HEK293 (cell line): ENCODE measurements at regions not wholly inside any gene's neighbourhood (a gene's known extent, or its start where the extent isn't known, plus 50 kb on each side); places are given as distances from the start of the nearest gene placed in this dataset.

ENCODE experiments used
- CTCF ChIA-PET: fragments of 350-600 bp; formaldehyde crosslinking; extraction: SDS; loops from one replicate; lab custom pipeline; 2021; ENCODE audit warnings: antibody characterized with exemption; lab: Yijun Ruan, JAX
- POLR2A ChIA-PET: fragments of 300-600 bp; formaldehyde crosslinking; extraction: SDS; loops from one replicate; lab custom pipeline; 2020; ENCODE audit warnings: antibody characterized with exemption, inconsistent platforms; lab: Yijun Ruan, JAX
- H3K27ac ChIP-seq: fragments of 200-500 bp; sonication (Bioruptor generic); 2 replicates; pipeline ENCODE4 v1.5.1; 2014; ENCODE audit warnings: low read depth, low read length, control low read depth, inconsistent platforms; ENCODE audit errors: extremely low read depth
- H3K36me3 ChIP-seq, 2 experiments: fragments of 200-500 bp in 1 of 2; sonication (Bioruptor generic) in 1 of 2; 1 replicate in 1 of 2; 2 replicates in 1 of 2; pipeline ENCODE4 v1.5.1; 2014 to 2017; ENCODE audit warnings: inconsistent platforms in 2 of 2, low read length in 2 of 2; ENCODE audit not compliant: control insufficient read depth in 2 of 2, insufficient read depth in 1 of 2
- H3K4me1 ChIP-seq: fragments of 200-500 bp; sonication (Bioruptor generic); 2 replicates; pipeline ENCODE4 v1.5.1; 2014; ENCODE audit warnings: mild to moderate bottlenecking, low read length, inconsistent platforms; ENCODE audit not compliant: control insufficient read depth, insufficient read depth
- H3K4me3 ChIP-seq: 2 replicates; pipeline ENCODE4 v1.5.1; 2011; ENCODE audit warnings: low read depth, mild to moderate bottlenecking, control low read depth, low read length, moderate library complexity
- H3K9me3 ChIP-seq: fragments of 200-500 bp; sonication (Bioruptor generic); 2 replicates; pipeline ENCODE4 v1.5.1; 2014; ENCODE audit warnings: low read depth, low read length, inconsistent platforms; ENCODE audit not compliant: control insufficient read depth, insufficient read depth
- INSM2 ChIP-seq: fragments of 450-650 bp; formaldehyde crosslinking; IDR thresholded peaks from 2 replicates; pipeline ENCODE4 v1.5.1; 2016; ENCODE audit warnings: missing biosample characterization, missing genetic modification characterization
- KLF9 ChIP-seq: fragments of 450-650 bp; formaldehyde crosslinking; IDR thresholded peaks from 2 replicates; pipeline ENCODE4 v1.5.1; 2016; ENCODE audit warnings: missing biosample characterization, missing genetic modification characterization, low read depth
- REST ChIP-seq: fragments of 450-650 bp; formaldehyde crosslinking; IDR thresholded peaks from 2 replicates; pipeline ENCODE4 v1.5.1; 2016; ENCODE audit warnings: missing biosample characterization, missing genetic modification characterization
- ZBTB21 ChIP-seq: fragments of 450-650 bp; formaldehyde crosslinking; IDR thresholded peaks from 2 replicates; pipeline ENCODE4 v1.5.1; 2017; ENCODE audit warnings: missing biosample characterization, missing genetic modification characterization
- ZBTB7A ChIP-seq: fragments of 450-650 bp; formaldehyde crosslinking; IDR thresholded peaks from 2 replicates; pipeline ENCODE4 v1.5.1; 2016; ENCODE audit warnings: low read depth, missing biosample characterization, missing genetic modification characterization
- ZFP37 ChIP-seq: fragments of 450-650 bp; formaldehyde crosslinking; IDR thresholded peaks from 2 replicates; pipeline ENCODE4 v1.5.1; 2016; ENCODE audit warnings: missing biosample characterization, missing genetic modification characterization
- ZNF155 ChIP-seq: fragments of 450-650 bp; formaldehyde crosslinking; IDR thresholded peaks from 2 replicates; pipeline ENCODE4 v1.5.1; 2016; ENCODE audit warnings: missing biosample characterization, missing genetic modification characterization
- ZNF16 ChIP-seq: fragments of 450-650 bp; formaldehyde crosslinking; IDR thresholded peaks from 2 replicates; pipeline ENCODE4 v1.5.1; 2016; ENCODE audit warnings: low read depth, missing biosample characterization, missing genetic modification characterization
- ZNF184 ChIP-seq: fragments of 450-650 bp; IDR thresholded peaks from 2 replicates; pipeline ENCODE4 v1.5.1; 2018; ENCODE audit warnings: missing biosample characterization, mild to moderate bottlenecking, missing genetic modification characterization
- ZNF394 ChIP-seq: fragments of 450-650 bp; formaldehyde crosslinking; IDR thresholded peaks from 2 replicates; pipeline ENCODE4 v1.5.1; 2016; ENCODE audit warnings: missing biosample characterization, missing genetic modification characterization, mild to moderate bottlenecking, moderate library complexity, borderline replicate concordance
- ZNF433 ChIP-seq: fragments of 450-650 bp; formaldehyde crosslinking; IDR thresholded peaks from 2 replicates; pipeline ENCODE4 v1.5.1; 2016; ENCODE audit warnings: missing biosample characterization, missing genetic modification characterization, low read depth
- ZNF513 ChIP-seq: fragments of 450-650 bp; IDR thresholded peaks from 2 replicates; pipeline ENCODE4 v1.5.1; 2018; ENCODE audit warnings: missing biosample characterization, missing genetic modification characterization
- ZNF548 ChIP-seq: fragments of 450-650 bp; formaldehyde crosslinking; IDR thresholded peaks from 2 replicates; pipeline ENCODE4 v1.5.1; 2016; ENCODE audit warnings: missing biosample characterization, missing genetic modification characterization
- ZNF768 ChIP-seq: fragments of 450-650 bp; formaldehyde crosslinking; IDR thresholded peaks from 2 replicates; pipeline ENCODE4 v1.5.1; 2018; ENCODE audit warnings: missing biosample characterization, mild to moderate bottlenecking, missing genetic modification characterization
- ZSCAN23 ChIP-seq: fragments of 450-650 bp; formaldehyde crosslinking; IDR thresholded peaks from 2 replicates; pipeline ENCODE4 v1.5.1; 2016; ENCODE audit warnings: missing biosample characterization, missing genetic modification characterization
- ZSCAN30 ChIP-seq: fragments of 450-650 bp; IDR thresholded peaks from 2 replicates; pipeline ENCODE4 v1.5.1; 2018; ENCODE audit warnings: missing biosample characterization, mild to moderate bottlenecking, missing genetic modification characterization, moderate library complexity
- TF ChIP-seq, protein P1 (sequence below): fragments of 450-650 bp; formaldehyde crosslinking; IDR thresholded peaks from 2 replicates; pipeline ENCODE4 v1.5.1; 2016; ENCODE audit warnings: missing biosample characterization, missing genetic modification characterization
- TF ChIP-seq, protein P2 (sequence below): fragments of 450-650 bp; formaldehyde crosslinking; IDR thresholded peaks from 2 replicates; pipeline ENCODE4 v1.5.1; 2017; ENCODE audit warnings: missing biosample characterization, mild to moderate bottlenecking, missing genetic modification characterization, moderate library complexity

DNA sequence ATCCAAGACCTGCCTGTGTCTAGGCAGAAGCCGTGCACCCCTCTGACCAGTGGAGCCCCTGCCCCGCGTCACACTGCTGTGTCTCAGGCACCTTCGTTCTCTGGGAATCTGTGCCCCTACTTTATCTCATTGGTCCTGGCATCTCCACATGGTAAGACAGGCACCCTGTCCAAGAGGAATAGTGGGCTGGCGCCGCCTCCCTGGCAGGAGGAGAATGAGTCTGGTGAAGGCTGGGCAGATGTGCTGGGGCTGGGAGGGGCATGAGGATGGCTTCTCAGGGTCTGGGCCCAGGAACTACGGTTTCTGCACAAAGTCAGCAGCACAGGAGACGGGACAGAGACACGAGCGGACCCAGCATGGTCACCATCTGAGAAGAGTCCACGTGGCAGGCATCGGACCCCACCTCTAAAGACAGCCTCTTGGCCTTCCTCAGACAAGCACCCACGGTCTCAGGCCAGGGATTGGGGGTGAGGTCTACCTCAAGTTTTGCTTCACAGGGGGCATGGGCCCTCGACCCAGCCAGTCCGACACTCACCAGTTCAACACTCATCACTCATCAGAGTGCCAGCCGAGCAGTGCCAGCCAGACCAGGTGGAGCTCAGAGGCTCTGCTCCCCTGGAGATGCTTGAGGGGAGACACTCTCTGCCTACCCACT is 306.7 kb downstream of the ADGRD1 start (continued):
- TF ChIP-seq REST (tag by site-specific recombination) (no peak), ZBTB7A (tag by site-specific recombination) (no peak)

DNA sequence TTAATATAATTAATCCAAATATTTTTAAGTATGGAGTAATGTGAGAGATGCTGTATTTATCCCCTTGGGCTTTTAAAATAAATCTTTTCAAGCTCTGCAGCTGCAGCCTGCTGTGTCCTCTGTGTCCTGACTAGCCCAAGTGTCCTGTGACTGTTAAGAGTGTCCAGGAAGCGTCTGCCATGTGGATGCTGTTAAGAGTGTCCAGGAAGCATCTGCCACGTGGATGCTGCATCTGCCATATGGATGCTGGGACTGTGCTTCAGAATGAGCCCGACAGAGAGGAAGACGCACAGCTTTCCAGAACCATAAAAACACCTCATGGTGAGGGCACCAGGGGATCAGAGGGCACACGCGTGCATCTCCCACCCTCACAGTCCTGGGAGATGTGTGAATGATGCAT is 307.2 kb downstream of the ADGRD1 start:
- ChIA-PET CTCF (no interaction called here), POLR2A (no interaction called here)
- Histone ChIP-seq H3K36me3 (no peaks in the 10 kb centered on the region), H3K4me3 (no peak overlapping the region), H3K9me3 (no peaks in the 10 kb centered on the region), H3K4me1 (no peaks in the 10 kb centered on the region), H3K27ac (no peak overlapping the region)
- no peak for TF ChIP-seq INSM2 (tag by site-specific recombination)
- TF ChIP-seq, protein P1, sequence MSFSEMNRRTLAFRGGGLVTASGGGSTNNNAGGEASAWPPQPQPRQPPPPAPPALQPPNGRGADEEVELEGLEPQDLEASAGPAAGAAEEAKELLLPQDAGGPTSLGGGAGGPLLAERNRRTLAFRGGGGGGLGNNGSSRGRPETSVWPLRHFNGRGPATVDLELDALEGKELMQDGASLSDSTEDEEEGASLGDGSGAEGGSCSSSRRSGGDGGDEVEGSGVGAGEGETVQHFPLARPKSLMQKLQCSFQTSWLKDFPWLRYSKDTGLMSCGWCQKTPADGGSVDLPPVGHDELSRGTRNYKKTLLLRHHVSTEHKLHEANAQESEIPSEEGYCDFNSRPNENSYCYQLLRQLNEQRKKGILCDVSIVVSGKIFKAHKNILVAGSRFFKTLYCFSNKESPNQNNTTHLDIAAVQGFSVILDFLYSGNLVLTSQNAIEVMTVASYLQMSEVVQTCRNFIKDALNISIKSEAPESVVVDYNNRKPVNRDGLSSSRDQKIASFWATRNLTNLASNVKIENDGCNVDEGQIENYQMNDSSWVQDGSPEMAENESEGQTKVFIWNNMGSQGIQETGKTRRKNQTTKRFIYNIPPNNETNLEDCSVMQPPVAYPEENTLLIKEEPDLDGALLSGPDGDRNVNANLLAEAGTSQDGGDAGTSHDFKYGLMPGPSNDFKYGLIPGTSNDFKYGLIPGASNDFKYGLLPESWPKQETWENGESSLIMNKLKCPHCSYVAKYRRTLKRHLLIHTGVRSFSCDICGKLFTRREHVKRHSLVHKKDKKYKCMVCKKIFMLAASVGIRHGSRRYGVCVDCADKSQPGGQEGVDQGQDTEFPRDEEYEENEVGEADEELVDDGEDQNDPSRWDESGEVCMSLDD: no peak
- TF ChIP-seq ZNF548 (tag by site-specific recombination): no peak
- TF ChIP-seq ZSCAN23 (tag by site-specific recombination): no peak
- no peak for TF ChIP-seq ZFP37 (tag by site-specific recombination)
- no peak for TF ChIP-seq ZSCAN30 (tag by site-specific recombination)
- TF ChIP-seq ZNF513 (tag by site-specific recombination): no peak
- TF ChIP-seq ZBTB21 (tag by site-specific recombination): no peak
- no peak for TF ChIP-seq ZNF155 (tag by site-specific recombination)
- no peak for TF ChIP-seq ZNF184 (tag by site-specific recombination)
- no peak for TF ChIP-seq ZNF433 (tag by site-specific recombination)
- TF ChIP-seq REST (tag by site-specific recombination): no peak
- no peak for TF ChIP-seq ZNF394
- no peak for TF ChIP-seq KLF9 (tag by site-specific recombination)
- TF ChIP-seq ZNF16: no peak
- TF ChIP-seq, protein P2, sequence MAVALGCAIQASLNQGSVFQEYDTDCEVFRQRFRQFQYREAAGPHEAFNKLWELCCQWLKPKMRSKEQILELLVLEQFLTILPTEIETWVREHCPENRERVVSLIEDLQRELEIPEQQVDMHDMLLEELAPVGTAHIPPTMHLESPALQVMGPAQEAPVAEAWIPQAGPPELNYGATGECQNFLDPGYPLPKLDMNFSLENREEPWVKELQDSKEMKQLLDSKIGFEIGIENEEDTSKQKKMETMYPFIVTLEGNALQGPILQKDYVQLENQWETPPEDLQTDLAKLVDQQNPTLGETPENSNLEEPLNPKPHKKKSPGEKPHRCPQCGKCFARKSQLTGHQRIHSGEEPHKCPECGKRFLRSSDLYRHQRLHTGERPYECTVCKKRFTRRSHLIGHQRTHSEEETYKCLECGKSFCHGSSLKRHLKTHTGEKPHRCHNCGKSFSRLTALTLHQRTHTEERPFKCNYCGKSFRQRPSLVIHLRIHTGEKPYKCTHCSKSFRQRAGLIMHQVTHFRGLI (tag by site-specific recombination): no peak
- no peak for TF ChIP-seq ZNF768 (tag by site-specific recombination)
